HG02588 (cell line): ENCODE measurements at regions not wholly inside any gene's neighbourhood (a gene's known extent, or its start where the extent isn't known, plus 50 kb on each side); places are given as distances from the start of the nearest gene placed in this dataset.
"Not testable (repeated sequence)": the region's sequence is repeated elsewhere in the genome, so short reads cannot be mapped to it uniquely, and the experiment has no call there.

ENCODE experiments used
- ATAC-seq: cut with Tn5 transposase; IDR thresholded peaks from one replicate; pipeline ENCODE4 v1.9.1; 2021; ENCODE audit warnings: mild to moderate bottlenecking, moderate library complexity; ENCODE audit not compliant: unreplicated experiment

DNA sequence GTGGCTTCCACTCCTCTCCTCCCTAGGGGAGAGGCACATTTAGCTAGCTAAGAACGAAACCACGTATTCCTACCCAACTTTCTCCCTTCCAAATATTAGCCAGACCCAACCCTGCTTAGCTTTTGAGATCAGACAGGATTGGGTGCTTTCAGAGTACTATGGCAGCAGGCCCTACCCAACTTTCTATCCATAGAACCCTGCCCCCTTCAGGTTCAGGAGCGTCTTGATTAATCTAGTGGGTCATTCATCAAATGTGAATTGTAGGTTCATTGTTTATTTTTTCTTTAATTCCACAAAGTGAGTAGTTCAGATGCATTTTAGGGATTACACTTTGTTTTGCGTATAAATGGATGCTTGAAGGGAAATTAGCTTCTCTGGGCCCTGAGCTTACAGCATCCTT, 188.3 kb downstream of the MIB1 start:
- ATAC-seq, result no peak

DNA sequence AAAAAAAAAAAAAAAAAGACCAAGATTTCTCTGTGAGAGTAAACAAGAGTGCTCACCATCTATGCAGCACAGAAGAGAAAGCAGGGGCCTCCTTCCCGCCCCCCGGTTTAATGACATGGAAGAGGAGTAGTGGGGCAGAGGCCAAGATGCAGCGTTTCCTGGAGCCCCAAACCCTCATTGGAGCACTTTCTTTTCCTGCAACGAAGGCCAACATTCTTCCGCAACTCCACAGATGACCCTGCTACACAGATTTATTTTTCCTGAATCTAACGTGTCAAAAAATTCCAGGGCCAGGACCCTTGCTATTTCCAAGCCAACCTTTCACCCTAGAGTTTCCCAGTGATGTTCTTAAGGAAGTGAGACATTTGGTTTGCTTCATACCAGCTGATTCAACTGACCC, 189.6 kb downstream of the MIB1 start:
- no peak for ATAC-seq

DNA sequence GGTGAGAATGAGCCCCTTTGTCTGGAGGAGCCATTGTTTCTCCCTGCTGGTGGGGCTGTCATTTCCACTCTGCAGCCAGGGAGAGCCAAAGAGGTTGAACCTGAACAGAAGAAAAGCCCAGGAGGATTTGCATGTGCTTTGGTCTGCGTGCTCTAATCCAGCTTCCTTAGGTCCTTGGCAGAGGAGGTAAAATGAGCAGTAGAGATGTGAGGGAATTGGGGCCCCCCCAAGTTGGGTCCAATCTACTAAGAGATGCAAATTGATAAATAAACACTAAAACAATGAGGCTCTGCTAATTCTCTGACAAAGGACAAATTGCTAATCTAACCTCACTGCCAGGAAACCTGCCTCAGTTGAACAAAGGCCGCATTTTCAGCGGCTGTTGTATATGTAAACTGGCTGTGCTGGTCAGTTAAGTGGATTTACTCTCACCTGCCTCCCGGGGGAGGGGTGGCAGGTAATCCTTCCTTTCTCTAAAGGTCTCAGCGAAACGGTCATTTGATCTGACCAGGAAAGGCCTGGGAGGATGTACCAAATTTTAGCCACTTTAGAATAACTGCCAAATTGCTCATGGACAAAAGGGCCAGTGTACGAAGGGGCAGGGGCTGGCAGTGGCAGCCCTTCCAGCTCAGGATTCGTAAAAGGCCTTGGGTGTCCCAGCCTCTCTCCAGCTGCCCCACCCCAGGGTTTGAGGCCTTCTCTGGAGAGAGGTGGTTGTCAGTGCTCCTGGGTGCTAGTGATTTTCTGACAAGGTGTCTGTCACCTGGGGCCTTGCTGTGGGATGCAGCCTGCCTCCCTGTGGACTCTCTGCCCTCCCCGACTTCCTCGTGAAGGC, 193.6 kb downstream of the MIB1 start:
- no peak for ATAC-seq

DNA sequence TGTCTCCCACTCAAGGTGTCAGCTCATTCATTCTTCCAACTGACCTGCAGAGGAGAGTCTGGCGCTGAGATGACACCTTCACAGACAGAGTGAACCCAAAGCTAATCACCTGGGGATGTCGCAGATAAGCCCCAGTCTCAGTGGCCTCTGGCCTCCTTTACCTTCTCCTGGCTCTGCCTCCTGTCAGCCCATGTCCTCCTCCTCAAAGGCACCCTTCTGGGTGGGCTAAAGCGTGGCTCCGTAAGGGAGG, 194.1 kb downstream of the MIB1 start:
- ATAC-seq, result no peak

DNA sequence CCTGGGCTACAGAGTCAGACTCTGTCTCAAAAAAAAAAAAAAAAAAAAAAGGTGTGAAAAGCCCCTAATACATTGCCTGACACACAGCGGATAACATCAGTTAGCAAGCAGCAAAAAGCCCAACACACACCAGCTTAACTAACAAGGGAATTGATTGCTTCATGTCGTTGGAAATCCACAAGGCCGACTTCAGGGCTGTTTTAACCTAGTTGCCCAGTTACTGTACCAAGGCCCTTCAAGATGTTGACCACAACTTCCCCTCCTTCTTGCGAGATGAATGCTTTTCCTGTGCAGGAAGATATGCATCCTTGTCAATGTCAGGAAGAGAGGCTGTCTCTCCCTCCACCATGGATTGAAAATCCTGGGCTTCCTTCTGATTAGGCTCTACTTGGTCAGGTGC, 202.9 kb downstream of the MIB1 start:
- ATAC-seq, result no peak

DNA sequence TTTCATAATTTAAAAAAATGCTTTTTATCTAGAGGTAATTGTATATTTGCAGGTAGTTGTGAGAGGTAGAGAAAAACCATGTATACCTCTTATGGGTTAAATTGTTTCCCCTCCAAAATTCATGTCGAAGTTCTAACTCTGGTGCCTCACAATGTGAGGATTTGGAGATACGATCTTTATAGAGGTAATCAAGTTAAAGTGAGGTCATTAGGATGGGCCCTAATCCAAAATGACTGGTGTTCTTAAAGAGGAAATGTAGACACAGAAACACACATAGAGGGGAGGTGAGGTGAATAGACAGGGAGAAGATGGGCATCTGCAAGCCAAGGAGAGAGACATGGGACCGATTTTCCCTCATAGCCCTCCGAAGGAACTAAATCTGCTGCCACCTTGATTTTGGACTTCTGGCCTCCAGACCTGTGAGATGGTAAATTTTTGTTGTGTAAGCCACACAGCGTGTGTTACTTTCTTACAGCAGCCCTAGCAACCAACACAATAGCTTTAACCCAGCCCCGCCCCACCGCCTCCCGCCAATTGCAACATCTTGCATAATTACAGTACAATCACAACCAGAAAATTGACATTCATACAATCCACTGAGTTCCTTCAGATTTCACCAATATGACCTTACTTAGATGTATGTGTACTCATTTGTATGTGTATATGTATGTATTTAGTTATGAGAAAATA, 208.9 kb downstream of the MIB1 start:
- ATAC-seq, result no peak

DNA sequence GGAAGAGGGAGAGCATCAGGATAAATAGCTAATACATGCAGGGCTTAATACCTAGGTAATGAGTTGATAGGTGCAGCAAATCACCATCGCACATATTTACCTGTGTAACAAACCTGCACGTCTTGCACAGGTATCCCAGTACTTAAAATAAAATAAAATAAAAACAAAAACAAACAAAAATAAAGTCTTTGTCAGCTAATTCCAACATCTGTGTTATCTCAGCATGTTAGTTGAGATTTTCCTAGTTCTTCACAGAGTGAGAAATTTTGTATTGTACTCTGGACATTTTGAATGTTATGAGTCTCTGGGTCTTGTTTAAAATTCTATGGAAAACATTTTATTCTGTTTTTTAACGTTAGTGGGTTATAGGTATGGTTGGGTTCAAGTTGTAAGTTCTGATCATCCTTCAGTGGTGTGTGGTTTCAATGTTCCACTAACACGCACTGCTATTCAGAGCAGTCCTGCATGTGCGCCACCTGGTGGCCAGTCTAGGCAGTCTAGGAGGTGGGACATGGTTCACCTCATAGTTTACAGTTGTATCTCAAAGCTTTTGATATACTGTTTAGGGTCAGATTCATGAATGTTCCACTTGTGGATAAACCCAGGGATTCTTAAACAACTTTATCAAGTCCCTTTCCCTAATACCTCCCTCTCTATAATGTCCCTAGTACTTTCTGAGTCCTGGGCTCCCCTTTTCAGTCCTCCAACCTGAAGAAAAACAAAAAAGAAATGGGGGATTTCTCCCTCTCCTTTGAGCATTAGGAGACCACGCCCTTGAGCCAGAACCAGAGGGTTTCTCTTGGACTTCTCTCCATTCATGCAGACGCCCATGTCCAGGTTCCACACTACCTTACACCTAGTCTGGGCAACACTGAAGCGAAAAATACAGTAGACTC, 213.4 kb upstream of the GATA6 start:
- ATAC-seq, result peak; percentile 95

DNA sequence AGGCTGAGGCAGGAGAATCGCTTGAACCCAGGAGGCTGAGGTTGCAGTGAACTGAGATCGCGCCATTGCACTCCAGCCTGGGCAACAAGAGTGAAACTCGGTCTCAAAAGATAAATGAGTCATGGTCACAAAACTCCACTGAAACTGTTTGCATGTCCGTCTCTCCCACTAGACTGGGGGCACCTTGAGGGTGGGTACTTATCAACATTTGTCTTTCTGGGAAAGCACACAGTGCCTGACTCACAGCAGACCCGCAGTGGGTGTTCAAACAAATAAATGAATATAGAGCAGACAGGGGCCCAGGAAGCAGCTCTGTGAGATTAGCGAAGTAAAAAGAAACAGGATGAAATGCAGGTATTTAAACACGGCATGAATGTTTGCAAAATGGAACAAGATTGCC, 211.1 kb upstream of the GATA6 start:
- no peak for ATAC-seq

DNA sequence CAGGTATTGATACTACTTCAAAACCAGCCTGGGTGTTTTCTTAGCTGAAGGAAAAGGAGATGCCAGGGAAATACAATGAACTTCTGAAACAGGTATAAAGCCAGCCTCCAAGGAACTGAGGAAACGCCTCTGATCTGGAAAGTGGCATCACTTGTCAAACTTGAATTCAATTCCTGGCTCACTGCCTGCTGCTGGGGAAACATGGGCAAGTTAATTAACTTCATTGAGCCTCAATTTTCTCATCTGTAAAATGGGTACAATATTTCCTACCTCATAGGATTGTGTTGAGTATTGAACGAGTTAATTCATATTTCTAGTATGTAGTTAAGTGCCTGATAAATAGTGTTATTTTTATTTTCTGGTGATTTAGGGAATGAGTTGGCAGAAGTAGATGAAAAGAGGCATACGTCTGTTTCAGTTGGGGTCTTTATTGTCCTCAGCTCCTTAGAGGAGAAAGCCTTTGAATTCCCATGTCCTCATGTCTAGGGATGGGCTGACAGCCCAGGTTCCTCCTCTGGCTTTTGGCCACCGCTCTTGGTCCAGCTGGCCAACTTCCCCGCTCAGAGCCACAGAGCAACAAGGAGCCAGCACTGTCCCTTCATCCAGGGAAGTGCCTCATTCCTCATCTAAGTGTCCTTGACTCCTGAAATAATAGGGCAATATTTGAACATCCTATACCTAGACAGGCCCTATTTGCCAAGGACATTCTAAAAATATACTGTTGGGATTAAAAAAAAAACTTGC, 210.5 kb upstream of the GATA6 start:
- ATAC-seq, result no peak

DNA sequence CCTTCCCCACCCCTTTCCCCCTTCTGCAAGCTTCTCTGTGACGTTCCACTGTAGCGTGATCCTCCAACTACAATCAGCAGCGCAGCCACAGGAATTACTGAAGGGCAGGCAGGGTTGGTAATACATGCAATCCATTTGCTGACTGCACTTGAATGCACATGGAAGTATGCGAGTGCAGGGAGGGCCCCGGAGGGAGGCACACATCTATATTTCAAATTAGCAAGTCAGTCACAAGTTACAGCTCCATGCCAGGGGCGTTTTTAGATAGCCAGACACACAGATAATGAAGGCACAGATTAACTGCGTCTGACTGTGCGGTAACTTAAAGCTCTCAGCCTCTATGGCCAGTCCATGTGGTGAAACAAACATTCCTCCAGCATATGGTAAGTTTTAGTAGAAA, 209.2 kb upstream of the GATA6 start:
- no peak for ATAC-seq

DNA sequence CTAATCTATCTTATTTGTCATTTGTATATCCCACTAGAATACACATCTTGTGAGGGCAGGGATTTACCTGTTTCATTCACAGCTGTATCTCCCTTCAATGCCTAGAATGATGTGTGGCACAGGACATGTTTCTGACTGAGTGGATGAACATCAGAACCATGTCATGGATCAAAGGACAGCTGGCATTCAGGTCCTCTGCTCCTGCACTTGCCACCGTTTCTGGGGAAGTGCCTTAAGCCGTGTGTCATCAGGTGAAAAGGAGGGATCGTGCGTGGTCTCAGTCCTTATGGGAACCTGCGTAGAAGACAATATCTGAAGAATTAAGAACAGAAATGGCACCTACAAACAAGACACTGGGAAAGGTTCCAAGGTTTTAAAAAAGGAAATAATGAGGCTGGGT, 206.1 kb upstream of the GATA6 start:
- ATAC-seq, result no peak

DNA sequence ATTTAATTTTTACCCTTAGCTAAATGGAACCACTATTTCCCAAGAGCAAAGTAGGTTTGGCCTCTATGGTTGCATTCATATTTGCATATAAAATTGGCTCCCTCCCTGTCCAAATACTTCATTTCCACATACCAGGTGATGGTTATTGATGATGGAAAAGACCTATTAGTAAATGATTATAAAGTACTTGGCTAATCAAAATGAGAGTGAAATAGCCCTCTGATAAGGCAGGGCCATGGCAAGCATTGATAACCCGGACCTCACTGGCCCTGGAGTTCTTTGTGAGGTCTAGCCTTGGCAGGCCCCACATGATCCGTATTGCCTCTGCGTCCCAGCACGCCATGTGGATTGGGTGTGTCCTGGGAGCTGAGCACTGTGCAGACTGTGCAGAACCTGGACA, 201.1 kb upstream of the GATA6 start:
- ATAC-seq, result no peak

DNA sequence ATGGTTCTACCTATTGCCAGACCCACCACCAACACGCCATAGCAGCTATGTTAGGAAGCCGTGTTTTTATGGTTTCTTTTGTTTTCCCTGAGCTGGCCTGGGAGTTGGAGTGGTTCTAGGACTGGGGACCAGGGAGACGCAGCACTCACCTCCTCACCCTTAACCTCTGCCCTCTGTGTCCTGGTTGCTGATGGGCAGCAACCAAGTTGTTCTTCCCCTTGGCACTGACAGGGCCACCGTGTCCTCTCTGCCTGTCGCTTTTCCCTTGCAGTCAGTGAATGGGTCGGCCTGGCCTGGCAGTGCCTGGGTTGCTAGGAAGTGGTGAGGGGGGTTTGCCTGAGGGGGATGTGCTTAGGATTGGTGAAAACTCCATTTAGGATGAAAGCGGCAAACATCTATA, 197.1 kb upstream of the GATA6 start:
- ATAC-seq, result no peak

DNA sequence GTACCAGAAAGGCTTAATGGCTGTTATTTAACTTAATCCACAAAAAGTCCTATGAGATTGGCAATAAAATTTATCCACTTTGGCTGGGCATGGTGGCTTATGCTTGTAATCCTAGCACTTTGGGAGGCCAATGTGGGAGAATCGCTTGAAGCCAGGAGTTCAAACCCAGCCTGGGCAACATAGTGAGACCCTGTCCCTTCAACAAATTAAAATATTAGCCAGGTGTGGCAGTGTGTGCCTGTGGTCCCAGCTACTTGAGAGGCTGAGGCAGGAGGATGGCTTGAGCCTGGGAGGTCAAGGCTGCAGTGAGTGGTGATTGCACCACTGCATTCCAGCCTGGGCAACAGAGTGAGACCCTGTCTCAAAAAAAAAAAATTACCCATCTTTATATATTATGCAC, 193.4 kb upstream of the GATA6 start:
- ATAC-seq, result not testable (repeated sequence)

DNA sequence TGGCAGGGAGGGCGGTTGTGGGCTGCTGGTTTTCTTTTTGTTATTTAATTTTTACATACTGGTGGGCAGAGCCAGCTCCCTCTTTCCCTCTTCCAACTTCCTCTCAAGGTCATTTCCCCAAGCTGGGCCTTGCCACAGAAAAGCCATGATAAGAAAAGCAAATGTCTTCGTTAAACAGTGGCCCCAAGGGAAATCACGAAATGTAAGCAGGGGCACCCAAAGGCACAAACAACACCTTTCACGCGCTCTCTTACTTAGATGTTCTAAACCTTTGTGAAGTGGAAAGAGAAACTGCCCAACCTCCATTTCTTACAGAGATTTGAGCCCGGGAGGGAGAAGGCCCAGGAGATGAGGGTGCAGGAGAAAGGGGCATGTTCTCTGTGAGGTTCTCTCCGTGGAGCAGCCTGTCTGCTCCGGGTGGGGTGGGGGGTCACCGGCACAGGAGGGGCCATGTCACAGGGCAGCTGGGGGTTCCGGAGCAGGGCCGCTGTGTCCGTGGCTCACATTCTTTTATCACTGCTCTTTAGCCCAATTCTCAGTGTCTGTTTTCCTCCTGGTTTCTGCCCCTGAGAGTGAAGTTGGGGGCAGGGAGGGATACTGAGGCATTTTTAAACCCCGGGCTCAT, 190.7 kb upstream of the GATA6 start:
- no peak for ATAC-seq

DNA sequence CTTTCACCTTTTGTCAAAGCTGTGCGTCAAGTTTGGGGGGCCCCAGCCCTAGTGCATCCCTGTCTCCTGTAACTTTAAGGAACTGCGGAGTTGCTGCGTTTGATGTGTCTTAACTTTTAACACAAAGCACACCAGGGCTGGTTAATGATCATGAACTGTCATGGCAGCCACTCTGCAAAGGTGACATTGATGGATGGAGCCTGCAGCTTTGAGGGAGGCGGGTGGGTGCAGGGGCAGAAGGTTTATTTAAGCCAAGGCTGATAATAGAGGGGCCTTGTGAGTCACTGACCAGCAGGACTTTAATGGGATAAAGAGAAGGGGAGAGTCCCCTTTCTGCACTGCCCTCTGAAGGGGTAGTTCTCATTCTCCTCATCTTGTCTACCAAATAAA, 190.2 kb upstream of the GATA6 start:
- no peak for ATAC-seq

DNA sequence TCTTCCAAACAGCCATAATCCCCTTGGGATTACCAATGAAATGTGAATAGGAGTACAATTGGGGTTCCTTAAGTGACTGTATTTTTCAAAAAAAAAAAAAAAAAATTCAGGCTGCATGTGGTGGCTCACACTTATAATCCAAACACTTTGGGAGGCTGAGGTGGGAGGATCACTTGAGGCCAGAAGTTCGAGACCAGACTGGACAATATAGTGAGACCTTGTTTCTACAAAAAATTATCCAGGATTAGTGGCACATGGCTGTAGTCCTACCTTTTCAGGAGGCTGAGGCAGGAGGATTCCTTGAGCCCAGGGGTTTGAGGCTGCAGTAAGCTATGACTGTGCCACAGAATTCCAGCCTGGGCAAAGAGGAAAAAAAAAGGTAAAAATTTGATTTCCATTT, 189.6 kb upstream of the GATA6 start:
- ATAC-seq, result no peak

DNA sequence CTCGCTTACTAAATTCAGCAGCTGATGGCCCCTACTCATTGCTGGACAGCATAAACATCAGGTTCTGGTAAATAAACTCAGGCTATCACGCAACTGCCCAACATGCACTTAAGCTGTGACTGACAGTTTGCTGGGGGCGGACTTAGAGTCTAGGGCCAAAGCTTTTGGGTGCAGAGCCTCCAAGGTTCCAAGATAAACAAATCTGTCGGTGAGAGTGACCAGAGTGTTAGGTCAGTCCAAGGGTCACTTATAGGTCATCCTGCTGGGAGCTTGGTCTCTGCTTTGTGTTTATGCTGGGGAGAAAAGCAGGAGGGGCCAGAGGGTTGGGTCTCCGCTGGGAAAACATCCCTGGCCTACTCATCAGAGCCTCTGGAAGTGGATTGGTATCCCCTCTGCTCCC, 188.6 kb upstream of the GATA6 start:
- no peak for ATAC-seq

DNA sequence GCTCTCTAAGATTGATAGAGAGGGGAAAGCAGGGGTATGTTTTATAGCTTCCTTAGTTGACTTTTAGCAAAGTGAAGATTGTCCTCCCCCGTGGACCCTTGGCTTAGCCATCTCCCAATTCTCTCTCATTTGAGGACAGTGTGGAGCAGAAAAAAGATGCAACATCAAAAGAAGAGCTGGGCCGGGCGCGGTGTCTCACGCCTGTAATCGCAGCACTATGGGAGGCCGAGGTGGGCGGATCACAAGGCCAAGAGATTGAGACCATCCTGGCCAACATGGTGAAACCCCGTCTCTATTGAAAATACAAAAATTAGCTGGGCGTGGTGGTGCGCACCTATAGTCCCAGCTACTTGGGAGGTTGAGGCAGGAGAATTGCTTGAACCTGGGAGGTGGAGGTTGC, 187.9 kb upstream of the GATA6 start:
- ATAC-seq, result not testable (repeated sequence)

DNA sequence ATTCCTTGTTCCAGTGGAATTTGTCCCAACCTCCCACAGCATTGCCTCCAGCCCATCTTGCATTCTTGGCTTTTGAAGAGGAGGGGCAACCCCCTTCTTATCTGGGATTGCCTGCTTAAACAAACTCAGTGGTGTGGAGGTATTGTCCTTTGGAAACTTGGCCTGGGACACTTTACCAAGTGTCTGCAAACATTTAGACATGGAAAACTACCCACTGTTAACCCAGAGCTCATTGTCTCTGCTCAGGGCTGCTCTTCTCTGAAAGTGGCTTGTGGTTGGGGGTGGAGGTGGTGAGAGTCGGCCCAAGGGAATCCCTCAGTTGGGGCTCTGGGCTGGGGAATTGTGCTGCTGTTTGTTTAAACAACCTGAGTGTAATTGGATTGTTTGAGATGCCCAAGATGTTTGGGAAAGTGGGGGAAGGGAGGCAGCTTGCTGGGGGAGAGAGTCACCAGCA, 178.3 kb upstream of the GATA6 start:
- no peak for ATAC-seq

DNA sequence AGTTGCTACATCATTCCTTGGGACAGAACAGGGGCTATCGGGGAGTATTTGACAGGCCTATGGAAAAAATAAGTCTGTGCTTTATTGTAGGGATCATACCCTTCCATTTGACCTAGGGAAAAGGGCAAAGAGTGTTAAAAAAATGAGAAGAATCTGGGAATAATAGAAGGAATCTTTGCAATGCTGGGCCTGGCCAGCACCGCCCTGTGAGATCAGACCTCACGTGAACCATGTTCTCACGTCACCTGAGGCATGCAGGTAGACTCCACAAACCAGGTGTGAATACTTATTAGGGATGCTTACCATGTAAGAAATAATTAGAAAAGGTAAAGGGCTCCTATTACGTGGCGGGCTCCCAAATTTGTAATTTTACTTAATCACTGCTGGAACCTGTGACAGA, 177.5 kb upstream of the GATA6 start:
- ATAC-seq, result no peak
